Non-pigmented ciliary epithelial cell (primary cell): ENCODE measurements at regions not wholly inside any gene's neighbourhood (a gene's known extent, or its start where the extent isn't known, plus 50 kb on each side); places are given as distances from the start of the nearest gene placed in this dataset.
"Not testable (repeated sequence)": the region's sequence is repeated elsewhere in the genome, so short reads cannot be mapped to it uniquely, and the experiment has no call there.

Experiments
- DNase-seq: peaks from one replicate; pipeline ENCODE4 v3.0.0-alpha.2; 2010; ENCODE audit warnings: low read depth

DNA sequence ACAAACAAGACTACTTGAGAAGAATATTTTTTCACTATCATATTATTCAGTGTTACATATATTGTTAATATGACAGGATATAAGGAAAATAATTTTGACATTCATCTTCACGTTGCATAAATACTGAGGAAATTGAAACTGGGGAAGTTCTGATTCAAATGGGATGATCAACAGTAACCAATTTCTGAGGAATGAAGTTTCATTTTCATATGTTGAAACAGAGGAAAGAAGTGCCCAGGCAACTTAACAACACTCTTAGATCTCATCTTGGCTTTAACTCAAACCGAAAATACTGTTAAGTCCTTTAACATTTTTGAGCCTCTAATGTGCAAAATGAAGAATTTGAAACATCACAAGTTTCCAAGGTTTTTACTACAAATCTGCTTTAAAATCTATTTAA is 612.2 kb upstream of the VRK2 start:
- no peak for DNase-seq

- no peak for DNase-seq
These were observed 611.6 kb upstream of the VRK2 start for GRCh38 chr2:57434972-57435371.

DNA sequence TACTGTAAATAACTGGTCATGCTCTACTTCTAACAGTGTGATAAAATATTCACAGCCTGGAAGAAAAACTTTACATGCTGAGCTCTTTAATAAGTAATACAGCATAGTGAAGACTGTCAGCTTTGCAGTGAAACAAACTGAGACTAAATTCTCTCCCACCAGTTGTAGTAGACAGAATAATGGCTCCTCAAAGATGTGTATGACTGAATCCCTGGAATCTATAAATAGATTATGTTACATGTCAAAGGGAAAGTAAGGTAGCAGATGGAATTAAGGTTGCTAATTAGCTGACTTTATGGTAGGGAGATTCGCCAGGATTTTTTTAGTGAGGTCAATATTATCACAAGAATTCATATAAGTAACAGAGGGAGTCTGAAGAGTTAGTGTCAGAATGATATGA is 609.5 kb upstream of the VRK2 start:
- no peak for DNase-seq

GRCh38 chr2:57440437-57440836 is 606.2 kb upstream of the VRK2 start:
- DNase-seq: no peak

DNA sequence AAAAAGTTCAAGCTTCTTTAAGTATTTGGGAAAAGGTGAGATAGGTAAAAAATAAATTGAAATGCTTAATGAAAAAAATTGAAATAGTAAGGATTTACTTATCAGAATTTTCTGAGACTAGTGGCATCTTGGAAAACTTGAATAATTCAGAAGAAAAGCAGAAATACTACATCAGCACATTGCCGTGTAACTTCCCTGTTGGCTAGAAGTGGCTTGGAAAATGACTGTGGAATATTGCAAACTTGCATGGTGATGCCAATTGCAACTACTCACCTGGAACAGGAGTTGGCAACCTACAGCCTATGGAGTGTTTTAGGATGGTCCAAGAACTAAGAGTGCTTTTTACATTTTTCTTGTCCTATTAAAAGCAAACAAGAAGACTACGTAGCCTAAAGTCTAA is 603.5 kb upstream of the VRK2 start:
- DNase-seq: no peak

DNA sequence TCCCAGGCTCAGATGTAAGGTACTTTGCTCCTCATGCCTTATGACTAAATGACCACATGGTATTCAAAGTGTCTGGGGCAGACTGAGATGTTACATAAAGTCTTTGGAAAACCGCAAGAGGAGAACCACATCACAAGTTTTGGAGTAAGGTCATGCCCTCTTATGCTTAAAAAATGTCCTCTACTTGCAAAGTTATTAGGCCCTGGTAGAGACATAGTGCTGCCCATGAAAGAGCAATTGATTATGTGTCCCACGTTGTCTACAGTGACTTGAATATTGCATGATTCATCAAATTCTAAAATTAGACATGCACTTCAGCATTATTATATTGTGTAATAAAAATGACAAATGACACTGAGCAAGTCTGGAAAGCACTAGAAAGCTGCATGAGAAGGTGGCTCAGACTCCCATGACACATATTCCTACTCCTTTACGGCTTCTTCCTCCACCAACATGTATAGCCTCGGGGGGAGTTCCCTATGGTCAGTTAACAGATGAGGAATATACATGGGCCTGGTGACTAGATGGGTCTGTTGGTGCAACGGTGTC is 602.6 kb upstream of the VRK2 start:
- peak; percentile 50 for DNase-seq

- DNase-seq: no peak
These were observed 601.7 kb upstream of the VRK2 start for GRCh38 chr2:57444752-57445430.

GRCh38 chr2:57448816-57449215 is 597.8 kb upstream of the VRK2 start:
- DNase-seq: no peak

DNA sequence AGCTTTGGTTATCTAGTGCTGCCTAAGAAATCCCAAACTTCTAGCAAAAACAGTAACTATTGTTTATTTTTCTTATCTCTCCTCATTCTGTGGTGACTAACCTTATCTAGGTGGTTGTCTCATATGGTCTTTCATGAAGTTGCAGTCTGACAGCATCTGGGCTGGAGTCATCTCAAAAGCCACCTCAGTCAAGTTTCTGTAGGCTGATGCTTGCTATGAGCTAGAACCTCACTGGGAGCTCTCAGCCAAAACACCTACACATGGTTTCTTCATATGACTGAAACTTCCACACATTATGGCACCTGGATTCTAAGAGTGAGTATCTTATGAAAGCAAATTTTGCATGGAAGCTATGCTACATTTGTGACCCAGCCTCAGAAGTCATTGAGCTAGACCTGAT is 596.4 kb upstream of the VRK2 start:
- no peak for DNase-seq

DNA sequence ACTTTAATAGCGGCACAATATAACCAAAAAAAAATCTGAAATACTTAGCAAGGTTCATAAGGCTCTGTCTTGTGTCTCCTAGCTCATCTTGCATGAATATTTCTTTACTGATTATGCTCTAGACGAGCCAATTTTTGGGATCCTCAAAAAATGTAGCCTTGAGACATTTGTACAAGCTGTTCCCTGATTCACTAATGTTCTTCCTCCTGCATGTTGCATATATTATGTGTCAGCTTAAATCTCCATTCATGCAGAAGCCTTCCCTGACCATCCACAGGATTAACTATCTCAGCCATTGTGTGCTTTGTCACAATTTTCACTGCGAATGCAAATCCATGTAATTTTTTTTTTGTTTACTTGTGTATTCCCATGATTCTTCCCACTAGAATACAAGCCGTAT is 594.0 kb upstream of the VRK2 start:
- DNase-seq: no peak

DNA sequence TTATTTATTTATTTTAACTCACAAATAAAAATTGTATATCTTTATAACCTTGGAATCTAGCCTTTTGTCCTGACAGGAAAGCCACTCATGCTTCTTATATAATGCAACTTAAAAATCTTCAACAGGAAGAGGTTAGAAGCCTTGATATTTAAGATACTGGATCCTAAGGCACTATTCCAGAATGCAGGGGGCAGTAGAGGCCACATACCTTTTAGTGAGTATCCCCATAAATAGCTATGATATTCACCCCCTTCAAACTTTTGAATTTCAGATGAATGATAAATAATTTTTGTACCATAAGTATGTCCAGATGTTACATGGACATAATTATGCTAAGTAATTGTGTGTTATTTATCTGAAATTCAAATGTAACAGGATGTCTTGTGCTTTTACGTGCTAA is 592.7 kb upstream of the VRK2 start:
- no peak for DNase-seq

GRCh38 chr2:57460396-57461276 is 586.0 kb upstream of the VRK2 start:
- no peak for DNase-seq

GRCh38 chr2:57461624-57462023 is 585.0 kb upstream of the VRK2 start:
- DNase-seq: no peak

- DNase-seq: no peak
These were observed 581.5 kb upstream of the VRK2 start for GRCh38 chr2:57465067-57465466.

DNA sequence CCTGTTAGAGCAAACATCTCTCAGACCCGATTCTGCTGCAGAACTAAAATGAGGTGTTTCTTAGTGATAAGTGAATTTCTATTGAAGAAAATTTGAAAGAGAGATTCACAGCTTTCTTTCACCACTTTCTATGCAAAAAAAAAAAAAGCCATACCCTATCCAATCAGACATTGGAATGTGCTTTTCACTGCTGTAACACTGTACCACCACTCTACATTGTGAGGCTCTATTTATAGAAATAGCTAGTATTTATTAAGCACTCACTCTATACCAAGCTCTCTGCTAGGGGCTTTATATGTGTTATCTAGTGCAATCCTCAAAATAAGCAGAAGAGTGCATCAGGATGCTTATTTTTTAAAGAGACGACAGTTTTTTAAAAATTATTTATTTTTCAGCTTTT is 580.6 kb upstream of the VRK2 start:
- DNase-seq: no peak

- no peak for DNase-seq
These were observed 571.2 kb upstream of the VRK2 start for GRCh38 chr2:57475391-57475790.

DNA sequence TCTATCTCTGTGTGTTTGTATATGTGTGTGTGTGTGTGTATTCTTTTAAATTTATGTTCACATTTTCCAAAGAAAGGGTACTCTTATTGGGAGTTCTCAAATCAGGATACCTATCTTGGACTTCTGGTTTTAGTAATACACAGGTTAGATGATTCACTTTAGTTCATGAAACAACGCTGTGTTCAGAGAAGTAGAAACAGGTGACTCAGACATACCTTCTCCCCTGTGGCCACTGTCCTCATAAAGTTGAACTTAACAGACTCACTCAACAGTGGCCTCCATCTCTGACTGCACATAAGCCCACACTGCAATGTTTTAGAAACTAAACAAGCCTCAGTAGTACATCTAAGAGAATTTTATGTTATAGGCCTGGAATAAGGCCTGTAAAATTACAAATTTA is 566.6 kb upstream of the VRK2 start:
- DNase-seq: no peak

GRCh38 chr2:57488061-57488460 is 558.5 kb upstream of the VRK2 start:
- DNase-seq: no peak

- DNase-seq: no peak
These were observed 555.9 kb upstream of the VRK2 start for GRCh38 chr2:57490741-57491140.

DNA sequence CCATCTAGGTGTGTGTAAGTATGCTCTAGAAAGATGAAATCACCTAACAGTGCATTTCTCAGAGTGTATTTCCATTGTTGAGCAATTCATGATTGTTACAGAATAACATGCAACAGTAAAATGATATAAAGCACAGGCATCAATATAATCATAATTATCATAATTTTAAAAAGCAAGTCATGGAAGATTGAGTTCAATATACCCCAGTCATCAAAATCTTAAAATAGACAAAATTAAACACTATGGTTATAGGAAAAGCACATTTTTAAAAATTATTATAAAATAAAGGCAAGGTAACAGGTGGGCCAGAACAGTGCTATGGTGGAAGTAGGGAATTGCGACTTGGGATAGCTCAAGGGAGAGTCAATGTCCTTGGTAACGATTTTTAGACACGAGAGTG is 555.4 kb upstream of the VRK2 start:
- DNase-seq: no peak

- not testable (repeated sequence) for DNase-seq
These were observed 552.6 kb upstream of the VRK2 start for GRCh38 chr2:57493966-57494365.

- DNase-seq: no peak
These were observed 549.0 kb upstream of the VRK2 start for GRCh38 chr2:57497489-57498096.

- no peak for DNase-seq
These were observed 541.8 kb upstream of the VRK2 start for GRCh38 chr2:57504787-57505186.
